SHP77 treated with DMSO at 0.1 percent for 48 hours (cell line): ENCODE measurements at regions not wholly inside any gene's neighbourhood (a gene's known extent, or its start where the extent isn't known, plus 50 kb on each side); places are given as distances from the start of the nearest gene placed in this dataset.
"Not testable (repeated sequence)": the region's sequence is repeated elsewhere in the genome, so short reads cannot be mapped to it uniquely, and the experiment has no call there.

ENCODE experiments used
- DNase-seq: peaks from one replicate; lab custom pipeline; 2025; lab: John Stamatoyannopoulos, UW

DNA sequence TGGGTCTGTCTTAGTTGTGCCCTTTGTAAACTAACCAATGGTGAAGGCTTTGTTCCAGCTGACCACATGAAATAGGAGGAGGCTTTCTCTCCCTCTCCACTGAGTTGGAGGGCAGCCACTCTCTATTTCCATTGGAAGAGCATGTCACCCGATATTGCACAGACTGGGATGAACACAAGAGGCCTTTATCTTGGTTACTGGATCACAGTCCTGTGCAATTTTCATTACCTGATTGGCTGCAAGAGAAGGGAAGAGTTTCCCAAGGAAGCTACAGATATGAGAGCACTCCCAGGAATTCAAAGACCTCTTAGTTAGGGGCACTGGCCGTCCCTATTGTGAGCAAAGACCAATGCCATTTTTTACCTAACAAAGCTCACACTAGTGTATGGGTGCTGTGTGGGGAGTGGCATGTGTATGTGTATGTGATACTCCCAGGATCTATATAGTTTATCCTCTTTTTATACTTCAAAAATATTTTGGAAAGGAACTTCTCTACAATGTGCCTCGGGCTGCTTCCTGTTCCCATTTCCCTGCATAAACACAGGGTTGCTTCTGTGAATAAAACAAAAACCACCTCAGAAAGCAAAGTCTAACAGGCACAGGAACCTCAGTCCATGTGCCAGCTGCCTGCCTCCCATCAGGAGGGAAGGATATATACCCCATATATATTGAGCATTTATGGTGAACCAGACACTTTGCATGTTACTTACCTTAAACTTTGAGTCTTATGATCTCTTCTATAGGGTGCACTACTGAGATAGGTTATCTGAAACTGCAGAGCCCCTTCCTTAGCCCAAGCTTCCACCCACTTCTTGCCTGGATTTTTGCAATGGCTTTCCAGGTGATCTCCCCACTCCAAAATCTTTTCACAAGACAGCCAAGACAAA is 126.5 kb downstream of the RASSF10 start:
- DNase-seq, result no peak

GRCh38 chr11:13136272-13136596 is 127.1 kb downstream of the RASSF10 start:
- DNase-seq, result no peak

GRCh38 chr11:13137844-13138301 is 128.8 kb downstream of the RASSF10 start:
- no peak for DNase-seq

DNA sequence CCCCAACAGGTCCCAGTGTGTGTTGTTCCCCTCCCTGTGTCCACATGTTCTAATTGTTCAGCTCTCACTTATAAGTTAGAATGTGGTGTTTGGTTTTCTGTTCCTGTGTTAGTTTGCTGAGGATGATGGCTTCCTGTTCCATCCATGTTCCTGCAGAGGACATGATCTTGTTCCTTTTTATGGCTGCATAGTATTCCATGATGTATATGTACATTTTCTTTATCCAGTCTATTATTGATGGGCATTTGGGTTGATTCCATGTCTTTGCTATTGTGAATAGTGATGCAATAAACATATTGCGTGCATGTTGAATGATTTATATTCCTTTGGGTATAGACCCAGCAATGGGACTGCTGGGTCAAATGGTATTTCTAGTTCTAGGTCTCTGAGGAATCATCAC is 130.0 kb downstream of the RASSF10 start:
- not testable (repeated sequence) for DNase-seq

DNA sequence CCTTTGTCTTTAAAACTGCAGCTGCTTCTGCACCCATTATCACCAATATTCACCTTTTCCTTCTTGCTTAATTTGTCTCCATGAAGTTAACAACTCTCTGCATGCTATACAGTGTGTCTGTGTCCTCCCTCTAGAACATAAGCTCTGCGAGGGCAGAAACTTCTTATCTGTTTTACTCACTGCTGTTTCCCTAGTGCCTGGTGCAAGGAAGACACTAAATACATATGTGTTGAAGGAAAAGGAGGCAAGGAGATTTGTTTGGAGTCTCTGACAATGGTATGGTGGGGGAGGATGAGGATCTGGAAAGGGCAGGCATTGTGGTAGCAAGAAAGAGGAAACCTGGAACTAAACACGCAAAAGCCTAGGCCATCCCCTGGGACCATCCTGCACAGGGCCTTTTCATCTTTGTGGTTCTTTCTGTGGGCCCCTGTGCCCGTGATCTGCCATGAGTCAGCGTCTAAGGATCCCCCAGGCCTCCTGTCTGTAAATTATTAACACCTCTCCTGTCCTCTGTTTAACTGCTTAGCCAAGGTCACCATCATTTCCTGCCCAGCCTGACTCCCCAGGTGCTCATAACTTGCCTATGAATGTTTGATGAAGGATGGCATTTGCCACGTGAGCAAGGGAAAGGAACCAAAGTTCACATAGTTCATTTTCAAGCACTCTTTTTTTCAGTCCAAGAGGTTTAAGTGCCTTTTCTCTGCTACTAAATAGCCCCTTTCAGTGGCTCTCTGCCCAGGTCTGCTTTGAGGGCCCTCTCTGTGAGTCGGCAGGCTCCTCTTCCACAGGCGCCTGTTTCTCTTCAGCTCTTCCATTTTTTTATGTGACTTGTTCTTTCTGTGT is 131.1 kb downstream of the RASSF10 start:
- DNase-seq, result no peak

GRCh38 chr11:13140873-13141655 is 131.9 kb downstream of the RASSF10 start:
- DNase-seq, result no peak

GRCh38 chr11:13141731-13142709 is 132.9 kb downstream of the RASSF10 start:
- DNase-seq, result no peak

- no peak for DNase-seq
Measured at GRCh38 chr11:13143486-13144297, 133.9 kb upstream of the BMAL1 start.

- DNase-seq, result no peak
Measured at GRCh38 chr11:13145461-13145860, 132.1 kb upstream of the BMAL1 start.

- DNase-seq, result no peak
Measured at GRCh38 chr11:13149991-13150390, 127.6 kb upstream of the BMAL1 start.

DNA sequence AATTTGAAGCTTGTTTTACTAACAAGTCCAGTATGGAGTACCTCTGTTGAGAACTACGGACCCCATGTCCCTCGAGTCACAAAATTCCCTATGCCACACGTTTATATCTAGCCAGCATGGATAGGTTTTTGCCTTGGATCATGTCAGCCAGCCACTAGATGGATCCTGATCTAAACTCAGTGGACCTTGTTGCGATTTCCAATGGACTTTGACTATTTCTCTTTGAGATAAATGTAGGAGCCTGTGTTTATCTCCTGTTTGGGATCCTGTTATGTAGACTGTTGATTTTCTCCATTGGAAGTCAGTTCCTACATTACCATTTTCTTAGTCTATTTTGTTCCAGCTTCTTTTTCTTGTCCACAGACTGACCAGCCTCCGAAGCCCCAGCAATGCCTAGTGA is 127.1 kb upstream of the BMAL1 start:
- no peak for DNase-seq

DNA sequence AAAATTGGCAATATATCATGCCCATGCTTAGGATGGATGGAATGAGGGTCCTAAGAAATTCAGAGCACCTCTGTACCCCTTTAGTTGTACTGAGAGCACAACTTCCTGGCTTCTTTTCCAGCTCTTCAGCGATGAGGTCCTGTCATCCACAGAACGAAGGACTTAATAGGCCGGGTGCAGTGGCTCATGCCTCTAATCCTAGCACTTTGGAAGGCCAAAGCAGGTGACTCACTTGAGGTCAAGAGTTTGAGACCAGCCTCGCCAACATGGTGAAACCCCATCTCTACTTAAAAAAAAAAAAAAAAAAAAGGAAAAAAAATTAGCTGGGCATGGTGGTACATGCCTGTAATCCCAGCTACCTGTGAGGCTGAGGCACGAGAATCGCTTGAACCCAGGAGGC is 125.3 kb upstream of the BMAL1 start:
- no peak for DNase-seq

DNA sequence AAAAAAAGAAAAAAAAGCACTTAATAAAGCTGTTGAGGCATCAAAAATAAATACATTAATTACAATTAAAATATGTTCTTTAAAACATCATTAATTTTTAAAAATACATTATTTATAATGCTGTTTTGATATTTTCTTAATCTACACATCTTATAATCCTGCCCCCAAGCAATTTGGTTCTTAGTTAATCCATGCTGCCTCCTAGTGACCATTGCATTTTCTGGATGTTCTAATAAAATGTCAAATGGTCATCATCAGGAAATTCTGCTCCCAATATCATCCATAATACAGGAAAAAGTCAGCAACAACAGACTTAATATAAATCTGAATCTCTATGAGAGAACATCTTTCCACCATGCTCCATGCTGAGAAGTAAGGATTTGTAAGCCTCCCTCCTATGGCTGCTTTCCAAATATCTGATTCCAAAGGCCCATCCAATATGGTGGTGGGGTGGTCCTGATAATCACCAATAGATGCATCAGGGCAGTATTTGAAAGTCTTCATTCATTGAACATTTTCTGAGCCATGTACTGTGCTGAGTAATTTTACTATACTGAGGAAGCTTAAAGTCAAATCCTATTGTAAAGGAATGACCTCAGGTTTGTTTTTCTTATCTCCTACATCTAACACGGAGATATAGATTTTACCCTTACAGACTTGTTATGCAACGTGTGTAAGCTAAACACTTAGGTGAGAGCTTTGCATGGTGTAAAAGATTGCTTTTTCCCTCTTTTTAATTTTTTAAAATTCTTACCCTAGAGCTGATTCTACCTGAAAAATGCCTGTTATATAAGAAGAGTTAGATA is 124.7 kb upstream of the BMAL1 start:
- no peak for DNase-seq

GRCh38 chr11:13154374-13154773 is 123.2 kb upstream of the BMAL1 start:
- not testable (repeated sequence) for DNase-seq

- no peak for DNase-seq
Measured at GRCh38 chr11:13160346-13160745, 117.2 kb upstream of the BMAL1 start.

- DNase-seq, result no peak
Measured at GRCh38 chr11:13160806-13161205, 116.8 kb upstream of the BMAL1 start.

DNA sequence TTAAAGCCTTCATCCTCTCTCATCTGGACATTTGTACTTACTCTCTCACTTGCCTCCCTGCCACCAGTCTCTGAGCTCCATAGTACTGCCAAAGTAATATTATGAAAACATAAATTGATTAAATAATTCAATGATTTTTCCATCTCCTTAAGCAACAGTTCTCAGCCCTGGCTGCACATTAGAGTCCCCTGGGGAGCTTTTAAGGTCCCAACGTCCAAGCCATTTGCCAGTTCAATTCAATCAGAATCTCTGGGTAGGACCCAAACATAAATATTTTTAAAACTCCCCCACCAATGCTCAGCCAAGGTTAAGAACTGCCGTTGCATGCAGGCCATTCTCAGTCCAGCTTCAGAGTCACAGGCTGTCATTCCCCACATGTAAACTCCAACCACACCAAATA is 114.4 kb upstream of the BMAL1 start:
- no peak for DNase-seq

DNA sequence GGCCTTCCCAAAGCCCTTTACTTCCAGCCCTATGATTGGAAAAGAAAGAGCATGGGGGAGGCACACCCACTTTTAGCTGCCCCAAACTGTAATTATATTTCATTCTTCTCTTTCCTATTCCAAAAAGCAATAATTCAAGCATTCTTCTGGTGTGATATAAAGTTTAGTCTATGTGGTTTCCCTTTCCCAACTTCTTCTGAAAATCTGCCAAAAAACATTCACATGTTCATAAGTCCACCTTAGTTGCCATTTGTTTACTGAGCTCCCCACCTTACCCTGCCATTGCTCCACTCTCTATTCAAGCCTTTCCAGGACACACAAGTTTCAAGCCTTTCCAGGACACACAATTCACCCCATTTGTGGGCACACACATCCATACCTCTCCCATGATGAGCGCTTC is 111.6 kb upstream of the BMAL1 start:
- no peak for DNase-seq

DNA sequence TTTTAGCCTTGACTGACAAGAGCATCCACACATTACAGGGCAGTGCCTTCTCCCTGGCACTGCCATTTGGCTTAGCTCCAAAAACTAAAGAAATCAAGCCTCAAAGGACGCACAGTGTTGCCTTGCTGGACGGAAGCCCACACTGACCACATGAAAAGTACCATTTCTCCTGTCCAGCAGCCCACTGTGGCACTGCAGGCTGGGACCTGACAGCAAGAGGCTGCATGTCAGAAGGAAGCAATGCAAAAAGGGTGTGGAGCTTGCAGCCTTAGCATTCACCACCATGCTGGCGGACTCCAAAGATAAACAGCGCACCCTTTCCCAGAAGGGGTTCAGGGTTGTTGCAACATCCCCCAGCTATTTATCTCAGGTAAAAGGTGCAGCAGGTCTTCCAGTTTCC is 109.3 kb upstream of the BMAL1 start:
- no peak for DNase-seq
